GM21723 (cell line): ENCODE measurements at regions not wholly inside any gene's neighbourhood (a gene's known extent, or its start where the extent isn't known, plus 50 kb on each side); places are given as distances from the start of the nearest gene placed in this dataset.
A peak's percentile ranks its signal among the peaks of the same experiment; 100 is the strongest.
"Not testable (repeated sequence)": the region's sequence is repeated elsewhere in the genome, so short reads cannot be mapped to it uniquely, and the experiment has no call there.

ENCODE experiments used
- ATAC-seq: cut with Tn5 transposase; IDR thresholded peaks from one replicate; pipeline ENCODE4 v1.9.1; 2021; ENCODE audit warnings: mild to moderate bottlenecking, moderate library complexity; ENCODE audit not compliant: unreplicated experiment

- no peak for ATAC-seq
Observed at GRCh38 chr9:754150-754931, 87.2 kb upstream of the DMRT1 start.

- ATAC-seq, result no peak
Observed at GRCh38 chr9:755454-756381, 85.8 kb upstream of the DMRT1 start.

- ATAC-seq, result peak; percentile 46
Observed at GRCh38 chr9:757246-757881, 84.1 kb upstream of the DMRT1 start.

GRCh38 chr9:758146-758545, 83.4 kb upstream of the DMRT1 start:
- ATAC-seq, result no peak

- no peak for ATAC-seq
Observed at GRCh38 chr9:759541-759940, 82.0 kb upstream of the DMRT1 start.

- ATAC-seq, result no peak
Observed at GRCh38 chr9:759983-760736, 81.3 kb upstream of the DMRT1 start.

- no peak for ATAC-seq
Observed at GRCh38 chr9:761176-761792, 80.2 kb upstream of the DMRT1 start.

- no peak for ATAC-seq
Observed at GRCh38 chr9:761793-762560, 79.5 kb upstream of the DMRT1 start.

- no peak for ATAC-seq
Observed at GRCh38 chr9:763692-764091, 77.8 kb upstream of the DMRT1 start.

- peak; percentile 98 for ATAC-seq
Observed at GRCh38 chr9:764105-764524, 77.4 kb upstream of the DMRT1 start.

GRCh38 chr9:764986-765385, 76.5 kb upstream of the DMRT1 start:
- ATAC-seq, result no peak

GRCh38 chr9:767061-767561, 74.4 kb upstream of the DMRT1 start:
- not testable (repeated sequence) for ATAC-seq

GRCh38 chr9:776086-776485, 65.4 kb upstream of the DMRT1 start:
- ATAC-seq, result no peak

GRCh38 chr9:777978-778377, 63.5 kb upstream of the DMRT1 start:
- no peak for ATAC-seq

GRCh38 chr9:784202-784601, 57.3 kb upstream of the DMRT1 start:
- ATAC-seq, result no peak

- no peak for ATAC-seq
Observed at GRCh38 chr9:784916-785315, 56.6 kb upstream of the DMRT1 start.

GRCh38 chr9:785997-786396, 55.5 kb upstream of the DMRT1 start:
- ATAC-seq, result no peak

- ATAC-seq, result no peak
Observed at GRCh38 chr9:786405-786804, 55.1 kb upstream of the DMRT1 start.

GRCh38 chr9:788777-789176, 52.7 kb upstream of the DMRT1 start:
- ATAC-seq, result no peak
